GM23338 (cell line): ENCODE measurements at regions not wholly inside any gene's neighbourhood (a gene's known extent, or its start where the extent isn't known, plus 50 kb on each side); places are given as distances from the start of the nearest gene placed in this dataset.

Experiments
- ATAC-seq: fragments of 200-7000 bp; cut with Tn5 transposase; 3 replicates; pipeline ENCODE4 v1.9.1; 2020
- DNase-seq: peaks from one replicate; pipeline ENCODE4 v3.0.0-alpha.2; 2015; ENCODE audit warnings: low spot score
- H2AFZ ChIP-seq: fragments of 200-600 bp; sonication (generic); 2 replicates; pipeline ENCODE4 v1.8.0; 2016; ENCODE audit warnings: antibody characterized with exemption, mild to moderate bottlenecking, moderate library complexity
- H3F3A ChIP-seq: fragments of 200-600 bp; sonication (generic); replicated peaks from 2 replicates; pipeline ENCODE4 v1.8.0; 2017; ENCODE audit warnings: antibody characterized with exemption, mixed run types, low read depth
- H3K27ac ChIP-seq: fragments of 200-600 bp; sonication (generic); 2 replicates; pipeline ENCODE4 v1.6.1; 2016; ENCODE audit warnings: low read depth
- H3K27me3 ChIP-seq: fragments of 200-600 bp; sonication (generic); 2 replicates; pipeline ENCODE4 v1.8.0; 2016; ENCODE audit warnings: mild to moderate bottlenecking, mixed run types, moderate library complexity; ENCODE audit not compliant: insufficient read depth
- H3K36me3 ChIP-seq: fragments of 200-600 bp; sonication (generic); 2 replicates; pipeline ENCODE4 v1.8.0; 2016; ENCODE audit warnings: mild to moderate bottlenecking; ENCODE audit not compliant: insufficient read depth
- H3K4me1 ChIP-seq: fragments of 200-600 bp; sonication (generic); 2 replicates; pipeline ENCODE4 v1.8.0; 2016; ENCODE audit warnings: mild to moderate bottlenecking, moderate library complexity; ENCODE audit not compliant: insufficient read depth
- H3K4me2 ChIP-seq: fragments of 200-600 bp; sonication (generic); 2 replicates; pipeline ENCODE4 v1.7.1; 2017; ENCODE audit warnings: mixed run types
- H3K4me3 ChIP-seq: fragments of 200-600 bp; sonication (generic); 2 replicates; pipeline ENCODE4 v1.6.1; 2016; ENCODE audit warnings: mixed run types
- H3K79me2 ChIP-seq: fragments of 200-600 bp; sonication (generic); replicated peaks from 2 replicates; pipeline ENCODE4 v1.8.0; 2017; ENCODE audit warnings: mild to moderate bottlenecking; ENCODE audit not compliant: insufficient read depth
- H3K9me2 ChIP-seq: fragments of 200-600 bp; sonication (generic); 2 replicates; pipeline ENCODE4 v1.8.0; 2017; ENCODE audit not compliant: insufficient read depth
- H4K20me1 ChIP-seq: fragments of 200-600 bp; sonication (generic); replicated peaks from 2 replicates; pipeline ENCODE4 v1.8.0; 2017; ENCODE audit warnings: mild to moderate bottlenecking; ENCODE audit not compliant: insufficient read depth
- H3K27ac Mint-ChIP-seq: 2 replicates; pipeline ENCODE4 v1.8.0; 2020; ENCODE audit warnings: inconsistent platforms, mild to moderate bottlenecking, moderate library complexity, mixed read lengths
- H3K27me3 Mint-ChIP-seq: 3 replicates; pipeline ENCODE4 v1.8.0; 2022; ENCODE audit warnings: low read depth, mild to moderate bottlenecking, moderate library complexity, mixed read lengths, inconsistent platforms; ENCODE audit not compliant: insufficient read depth, poor library complexity
- H3K36me3 Mint-ChIP-seq: 3 replicates; pipeline ENCODE4 v1.8.0; 2021; ENCODE audit warnings: low read depth, mild to moderate bottlenecking, inconsistent platforms, moderate library complexity, mixed read lengths
- H3K4me1 Mint-ChIP-seq: 3 replicates; pipeline ENCODE4 v1.8.0; 2020; ENCODE audit warnings: mild to moderate bottlenecking, inconsistent platforms, mixed read lengths
- H3K4me3 Mint-ChIP-seq: 3 replicates; pipeline ENCODE4 v1.8.0; 2021; ENCODE audit warnings: moderate library complexity, mild to moderate bottlenecking, inconsistent platforms, mixed read lengths
- H3K9me3 Mint-ChIP-seq: 3 replicates; pipeline ENCODE4 v1.8.0; 2020; ENCODE audit warnings: moderate library complexity, mild to moderate bottlenecking, inconsistent platforms, mixed read lengths
- CREB1 ChIP-seq: fragments of 250-450 bp; sonication (Bioruptor Pico); IDR thresholded peaks from 2 replicates; pipeline ENCODE4 v1.5.0; 2020; ENCODE audit warnings: low read depth, mild to moderate bottlenecking, moderate library complexity
- CTCF ChIP-seq, 2 experiments: fragments of 200-600 bp in 1 of 2; sonication (generic) in 1 of 2; conservative IDR thresholded peaks; 2 replicates each; pipeline versions ENCODE4 v1.5.1 to v1.6.1; 2016 to 2017; ENCODE audit warnings: antibody characterized with exemption in 2 of 2, low read depth in 2 of 2, mild to moderate bottlenecking in 2 of 2, moderate library complexity in 1 of 2
- EZH2 ChIP-seq: fragments of 200-600 bp; sonication (generic); IDR thresholded peaks from one replicate; pipeline ENCODE4 v1.8.0; 2017; ENCODE audit warnings: antibody characterized with exemption, mild to moderate bottlenecking, low read depth; ENCODE audit not compliant: unreplicated experiment
- JUNB ChIP-seq: IDR thresholded peaks from one replicate; pipeline ENCODE4 v1.6.1; 2016; ENCODE audit warnings: antibody characterized with exemption; ENCODE audit not compliant: unreplicated experiment
- POLR2AphosphoS5 ChIP-seq: IDR thresholded peaks from 2 replicates; pipeline ENCODE4 v1.6.1; 2016; ENCODE audit warnings: antibody characterized with exemption, low read depth
- REST ChIP-seq: IDR thresholded peaks from one replicate; pipeline ENCODE4 v1.6.1; 2018; ENCODE audit warnings: antibody characterized with exemption; ENCODE audit not compliant: unreplicated experiment
- STAT1 ChIP-seq: IDR thresholded peaks from one replicate; pipeline ENCODE4 v1.6.1; 2016; ENCODE audit warnings: antibody characterized with exemption; ENCODE audit not compliant: unreplicated experiment
- TF ChIP-seq, protein P1 (sequence below): fragments of 250-450 bp; sonication (Bioruptor Pico); IDR thresholded peaks from 2 replicates; pipeline ENCODE4 v1.5.0; 2020; ENCODE audit warnings: mild to moderate bottlenecking, moderate library complexity

GRCh38 chr4:52198294-52198693 lies 147.2 kb downstream of the SPATA18 start:
- no peaks in the 10 kb centered on the region; the same call in 1 of the 2 replicates for H3F3A ChIP-seq
- Mint-ChIP-seq H3K9me3 (no peaks in the 10 kb centered on the region; the same call in none of the 3 replicates), H3K27ac (no peak overlapping the region), H3K27me3 (no peaks in the 10 kb centered on the region), H3K36me3 (no peaks in the 10 kb centered on the region; the same call in 2 of the 3 replicates), H3K4me1 (peaks cover 34% of the 10 kb centered on the region), H3K4me3 (no peak overlapping the region)
- 0 out of 2 replicates have a peak overlapping the region, but pooled peaks have one; percentile 56 for H2AFZ ChIP-seq
- no peak for DNase-seq
- peaks cover 9% of the 10 kb centered on the region for H3K9me2 ChIP-seq
- H3K4me3 ChIP-seq: no peak overlapping the region
- H3K36me3 ChIP-seq: no peaks in the 10 kb centered on the region
- TF ChIP-seq JUNB (no peak), CREB1 (no peak), STAT1 (no peak), EZH2 (no peak), CTCF (conservative IDR thresholded peaks at IDR 0.05; ENCODE audit: low read depth in 2 of 2) (no peak), POLR2AphosphoS5 (no peak), REST (no peak)
- TF ChIP-seq, protein P1, sequence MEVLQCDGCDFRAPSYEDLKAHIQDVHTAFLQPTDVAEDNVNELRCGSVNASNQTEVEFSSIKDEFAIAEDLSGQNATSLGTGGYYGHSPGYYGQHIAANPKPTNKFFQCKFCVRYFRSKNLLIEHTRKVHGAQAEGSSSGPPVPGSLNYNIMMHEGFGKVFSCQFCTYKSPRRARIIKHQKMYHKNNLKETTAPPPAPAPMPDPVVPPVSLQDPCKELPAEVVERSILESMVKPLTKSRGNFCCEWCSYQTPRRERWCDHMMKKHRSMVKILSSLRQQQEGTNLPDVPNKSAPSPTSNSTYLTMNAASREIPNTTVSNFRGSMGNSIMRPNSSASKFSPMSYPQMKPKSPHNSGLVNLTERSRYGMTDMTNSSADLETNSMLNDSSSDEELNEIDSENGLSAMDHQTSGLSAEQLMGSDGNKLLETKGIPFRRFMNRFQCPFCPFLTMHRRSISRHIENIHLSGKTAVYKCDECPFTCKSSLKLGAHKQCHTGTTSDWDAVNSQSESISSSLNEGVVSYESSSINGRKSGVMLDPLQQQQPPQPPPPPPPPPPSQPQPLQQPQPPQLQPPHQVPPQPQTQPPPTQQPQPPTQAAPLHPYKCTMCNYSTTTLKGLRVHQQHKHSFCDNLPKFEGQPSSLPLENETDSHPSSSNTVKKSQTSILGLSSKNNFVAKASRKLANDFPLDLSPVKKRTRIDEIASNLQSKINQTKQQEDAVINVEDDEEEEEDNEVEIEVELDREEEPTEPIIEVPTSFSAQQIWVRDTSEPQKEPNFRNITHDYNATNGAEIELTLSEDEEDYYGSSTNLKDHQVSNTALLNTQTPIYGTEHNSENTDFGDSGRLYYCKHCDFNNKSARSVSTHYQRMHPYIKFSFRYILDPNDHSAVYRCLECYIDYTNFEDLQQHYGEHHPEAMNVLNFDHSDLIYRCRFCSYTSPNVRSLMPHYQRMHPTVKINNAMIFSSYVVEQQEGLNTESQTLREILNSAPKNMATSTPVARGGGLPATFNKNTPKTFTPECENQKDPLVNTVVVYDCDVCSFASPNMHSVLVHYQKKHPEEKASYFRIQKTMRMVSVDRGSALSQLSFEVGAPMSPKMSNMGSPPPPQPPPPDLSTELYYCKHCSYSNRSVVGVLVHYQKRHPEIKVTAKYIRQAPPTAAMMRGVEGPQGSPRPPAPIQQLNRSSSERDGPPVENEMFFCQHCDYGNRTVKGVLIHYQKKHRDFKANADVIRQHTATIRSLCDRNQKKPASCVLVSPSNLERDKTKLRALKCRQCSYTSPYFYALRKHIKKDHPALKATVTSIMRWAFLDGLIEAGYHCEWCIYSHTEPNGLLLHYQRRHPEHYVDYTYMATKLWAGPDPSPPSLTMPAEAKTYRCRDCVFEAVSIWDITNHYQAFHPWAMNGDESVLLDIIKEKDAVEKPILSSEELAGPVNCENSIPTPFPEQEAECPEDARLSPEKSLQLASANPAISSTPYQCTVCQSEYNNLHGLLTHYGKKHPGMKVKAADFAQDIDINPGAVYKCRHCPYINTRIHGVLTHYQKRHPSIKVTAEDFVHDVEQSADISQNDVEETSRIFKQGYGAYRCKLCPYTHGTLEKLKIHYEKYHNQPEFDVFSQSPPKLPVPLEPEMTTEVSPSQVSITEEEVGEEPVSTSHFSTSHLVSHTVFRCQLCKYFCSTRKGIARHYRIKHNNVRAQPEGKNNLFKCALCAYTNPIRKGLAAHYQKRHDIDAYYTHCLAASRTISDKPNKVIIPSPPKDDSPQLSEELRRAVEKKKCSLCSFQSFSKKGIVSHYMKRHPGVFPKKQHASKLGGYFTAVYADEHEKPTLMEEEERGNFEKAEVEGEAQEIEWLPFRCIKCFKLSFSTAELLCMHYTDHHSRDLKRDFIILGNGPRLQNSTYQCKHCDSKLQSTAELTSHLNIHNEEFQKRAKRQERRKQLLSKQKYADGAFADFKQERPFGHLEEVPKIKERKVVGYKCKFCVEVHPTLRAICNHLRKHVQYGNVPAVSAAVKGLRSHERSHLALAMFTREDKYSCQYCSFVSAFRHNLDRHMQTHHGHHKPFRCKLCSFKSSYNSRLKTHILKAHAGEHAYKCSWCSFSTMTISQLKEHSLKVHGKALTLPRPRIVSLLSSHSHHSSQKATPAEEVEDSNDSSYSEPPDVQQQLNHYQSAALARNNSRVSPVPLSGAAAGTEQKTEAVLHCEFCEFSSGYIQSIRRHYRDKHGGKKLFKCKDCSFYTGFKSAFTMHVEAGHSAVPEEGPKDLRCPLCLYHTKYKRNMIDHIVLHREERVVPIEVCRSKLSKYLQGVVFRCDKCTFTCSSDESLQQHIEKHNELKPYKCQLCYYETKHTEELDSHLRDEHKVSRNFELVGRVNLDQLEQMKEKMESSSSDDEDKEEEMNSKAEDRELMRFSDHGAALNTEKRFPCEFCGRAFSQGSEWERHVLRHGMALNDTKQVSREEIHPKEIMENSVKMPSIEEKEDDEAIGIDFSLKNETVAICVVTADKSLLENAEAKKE: no peak
- H3K27me3 ChIP-seq: no peaks in the 10 kb centered on the region
- H3K79me2 ChIP-seq: no peaks in the 10 kb centered on the region
- H3K4me1 ChIP-seq: peaks cover 24% of the 10 kb centered on the region; the same call in 1 of the 2 replicates
- no peak overlapping the region for H3K4me2 ChIP-seq
- H3K27ac ChIP-seq: no peak overlapping the region
- ATAC-seq: no peak; the same call in 2 of the 3 replicates
- no peaks in the 10 kb centered on the region for H4K20me1 ChIP-seq
